ENCODE measurements at regions not wholly inside any gene's neighbourhood (a gene's known extent, or its start where the extent isn't known, plus 50 kb on each side); places are given as distances from the start of the nearest gene placed in this dataset.

DNA sequence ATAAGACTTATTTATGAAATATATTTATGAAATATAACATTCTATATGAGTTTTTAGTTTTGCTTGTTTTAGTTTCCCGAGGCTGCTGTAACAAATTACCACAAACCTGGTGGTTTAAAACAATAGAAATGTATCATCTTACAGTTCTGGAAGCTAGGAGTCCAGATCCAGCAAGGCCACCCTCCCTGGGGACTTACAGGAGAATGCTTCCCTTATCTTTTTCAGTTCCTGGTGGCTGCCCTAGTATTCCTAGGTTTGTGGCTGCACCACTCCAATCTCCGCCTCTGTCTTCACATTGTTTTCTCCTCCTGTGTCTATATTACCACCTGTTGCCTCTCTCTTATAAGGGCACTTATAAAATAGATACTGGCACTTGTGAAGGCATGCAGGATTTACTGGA lies 877.8 kb downstream of the TUSC7 start:
- TF ChIP-seq, protein P1, sequence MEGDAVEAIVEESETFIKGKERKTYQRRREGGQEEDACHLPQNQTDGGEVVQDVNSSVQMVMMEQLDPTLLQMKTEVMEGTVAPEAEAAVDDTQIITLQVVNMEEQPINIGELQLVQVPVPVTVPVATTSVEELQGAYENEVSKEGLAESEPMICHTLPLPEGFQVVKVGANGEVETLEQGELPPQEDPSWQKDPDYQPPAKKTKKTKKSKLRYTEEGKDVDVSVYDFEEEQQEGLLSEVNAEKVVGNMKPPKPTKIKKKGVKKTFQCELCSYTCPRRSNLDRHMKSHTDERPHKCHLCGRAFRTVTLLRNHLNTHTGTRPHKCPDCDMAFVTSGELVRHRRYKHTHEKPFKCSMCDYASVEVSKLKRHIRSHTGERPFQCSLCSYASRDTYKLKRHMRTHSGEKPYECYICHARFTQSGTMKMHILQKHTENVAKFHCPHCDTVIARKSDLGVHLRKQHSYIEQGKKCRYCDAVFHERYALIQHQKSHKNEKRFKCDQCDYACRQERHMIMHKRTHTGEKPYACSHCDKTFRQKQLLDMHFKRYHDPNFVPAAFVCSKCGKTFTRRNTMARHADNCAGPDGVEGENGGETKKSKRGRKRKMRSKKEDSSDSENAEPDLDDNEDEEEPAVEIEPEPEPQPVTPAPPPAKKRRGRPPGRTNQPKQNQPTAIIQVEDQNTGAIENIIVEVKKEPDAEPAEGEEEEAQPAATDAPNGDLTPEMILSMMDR (conservative IDR thresholded peaks at IDR 0.05), result no peak
- no peak for TF ChIP-seq EZH2 (IDR thresholded peaks at IDR 0.05; ENCODE audit: low read depth)

All from PC-9 (cell line).